ENCODE measurements at regions not wholly inside any gene's neighbourhood (a gene's known extent, or its start where the extent isn't known, plus 50 kb on each side); places are given as distances from the start of the nearest gene placed in this dataset.

- CTCF ChIA-PET (ENCODE audit: partially characterized antibody): interaction anchor here (0.5 to 1.0 kb wide), 2 partner anchors 284 to 1237 kb away, joined by 3 read pairs; no protein-coding TSS in a partner anchor
- no peak for TF ChIP-seq CHD7 (IDR thresholded peaks at IDR 0.05; ENCODE audit: insufficient replicate concordance, low read length)
Observed at GRCh38 chr18:39184176-39184575, 1618.6 kb upstream of the CELF4 start.

More at GRCh38 chr18:39184176-39184575, 1618.6 kb upstream of the CELF4 start:
- Histone ChIP-seq H3K23me2 (ENCODE audit: low read depth, low read length) (no peaks in the 10 kb centered on the region), H3K4ac (replicated peaks; ENCODE audit: insufficient read length, low read depth, low read length) (no peak overlapping the region), H4K91ac (replicated peaks; ENCODE audit: insufficient read length, low read length) (no peak overlapping the region), H3K18ac (ENCODE audit: extremely low read depth, low read length) (no peak overlapping the region), H2BK20ac (ENCODE audit: low read length) (no peak overlapping the region), H3K79me2 (ENCODE audit: control insufficient read depth in 1 of 2, insufficient read depth in 2 of 2, low read length in 2 of 2) (no peaks in the 10 kb centered on the region), H3K9me3 (ENCODE audit: insufficient read depth in 2 of 2, low read depth in 1 of 2, low read length in 1 of 2) (no peaks in the 10 kb centered on the region), H3K4me2 (ENCODE audit: insufficient read depth in 1 of 2, low read depth in 2 of 2, low read length in 2 of 2) (no peak overlapping the region), H4K8ac (ENCODE audit: extremely low read depth, insufficient read depth, low read length) (no peak overlapping the region), H3K9ac (replicated peaks in 1 of 4; ENCODE audit: extremely low read depth in 1 of 4, low read depth in 3 of 4, low read length in 3 of 4) (no peak overlapping the region), H2AFZ (ENCODE audit: low read length) (no peak overlapping the region), H3K79me1 (ENCODE audit: low read depth, low read length) (no peaks in the 10 kb centered on the region), H3K4me1 (replicated peaks in 1 of 4; ENCODE audit: control insufficient read depth in 3 of 4, insufficient read depth in 4 of 4, low read length in 3 of 4) (peaks cover 0 to 3% (median 0%) of the 10 kb centered on the region in 4 experiments; a peak in 1 of 7 replicates), H2BK120ac (replicated peaks; ENCODE audit: low read depth, low read length) (no peak overlapping the region), H2BK5ac (ENCODE audit: low read depth, low read length) (no peak overlapping the region), H4K20me1 (replicated peaks in 1 of 2; ENCODE audit: control insufficient read depth in 1 of 2, insufficient read depth in 2 of 2, low read length in 2 of 2) (no peaks in the 10 kb centered on the region), H3K56ac (replicated peaks; ENCODE audit: insufficient read length, low read depth, low read length) (no peak overlapping the region), H3K27me3 (replicated peaks in 1 of 4; ENCODE audit: control insufficient read depth in 3 of 4, extremely low read depth in 1 of 4, insufficient read depth in 3 of 4, low read length in 3 of 4) (no peaks in the 10 kb centered on the region), H3K14ac (ENCODE audit: insufficient read length) (no peak overlapping the region), H4K5ac (ENCODE audit: insufficient read length, low read depth, low read length) (no peak overlapping the region), H3K23ac (ENCODE audit: insufficient read length) (no peak overlapping the region), H3K36me3 (ENCODE audit: control insufficient read depth in 2 of 4, insufficient read depth in 4 of 4, low read length in 3 of 4) (no peaks in the 10 kb centered on the region), H2AK5ac (ENCODE audit: low read depth, low read length) (no peak overlapping the region), H3K27ac (ENCODE audit: low read depth, low read length) (no peak overlapping the region), H2BK15ac (ENCODE audit: low read length) (no peak overlapping the region), H2BK12ac (ENCODE audit: low read depth, low read length) (no peak overlapping the region), H3K4me3 (ENCODE audit: extremely low read depth in 1 of 4, insufficient read depth in 2 of 4, low read depth in 3 of 4, low read length in 4 of 4) (no peak overlapping the region)
- POLR2A ChIA-PET (ENCODE audit: partially characterized antibody): no interaction called here
- FAIRE-seq: no peak
- WGBS, 2 experiments (ENCODE audit: extremely low coverage in 1 of 2, insufficient coverage in 1 of 2, insufficient read length in 1 of 2, insufficient replicate concordance in 2 of 2, low coverage in 1 of 2, low lambda C conversion rate in 2 of 2, missing lambda C conversion rate in 1 of 2): 96% methylated on average over 5 of the region's 5 CpGs; no CpG with 5 or more reads in 1 of the 2 experiments
- no peak for DNase-seq (ENCODE audit: low read depth in 1 of 2, low spot score in 2 of 2)

Data from H1 (cell line).